ENCODE measurements at regions not wholly inside any gene's neighbourhood (a gene's known extent, or its start where the extent isn't known, plus 50 kb on each side); places are given as distances from the start of the nearest gene placed in this dataset.
"Not testable (repeated sequence)": the region's sequence is repeated elsewhere in the genome, so short reads cannot be mapped to it uniquely, and the experiment has no call there.

- DNase-seq, result no peak
These were observed 50.5 kb upstream of the GRIN2A start for GRCh38 chr16:10232757-10233156.

- DNase-seq, result no peak
These were observed 57.4 kb upstream of the GRIN2A start for GRCh38 chr16:10239640-10240039.

GRCh38 chr16:10240854-10241613 lies 58.8 kb upstream of the GRIN2A start:
- no peak for DNase-seq

GRCh38 chr16:10242097-10242496 lies 59.9 kb upstream of the GRIN2A start:
- DNase-seq, result no peak

- no peak for DNase-seq
These were observed 60.7 kb upstream of the GRIN2A start for GRCh38 chr16:10242916-10243315.

- no peak for DNase-seq
These were observed 62.8 kb upstream of the GRIN2A start for GRCh38 chr16:10245002-10245401.

GRCh38 chr16:10250137-10250828 lies 68.1 kb upstream of the GRIN2A start:
- DNase-seq, result no peak

- no peak for DNase-seq
These were observed 69.9 kb upstream of the GRIN2A start for GRCh38 chr16:10252155-10252554.

GRCh38 chr16:10253409-10253808 lies 71.2 kb upstream of the GRIN2A start:
- no peak for DNase-seq

GRCh38 chr16:10255728-10256127 lies 73.5 kb upstream of the GRIN2A start:
- DNase-seq, result no peak

- DNase-seq, result peak; percentile 13 to 23
These were observed 74.8 kb upstream of the GRIN2A start for GRCh38 chr16:10256784-10257641.

- DNase-seq, result not testable (repeated sequence)
These were observed 75.5 kb upstream of the GRIN2A start for GRCh38 chr16:10257642-10258251.

- DNase-seq, result not testable (repeated sequence)
These were observed 76.8 kb upstream of the GRIN2A start for GRCh38 chr16:10258930-10259603.

- no peak for DNase-seq
These were observed 78.8 kb upstream of the GRIN2A start for GRCh38 chr16:10261077-10261476.

GRCh38 chr16:10261526-10261925 lies 79.3 kb upstream of the GRIN2A start:
- not testable (repeated sequence) for DNase-seq

GRCh38 chr16:10262377-10263132 lies 80.3 kb upstream of the GRIN2A start:
- no peak for DNase-seq

GRCh38 chr16:10265770-10266615 lies 83.8 kb upstream of the GRIN2A start:
- DNase-seq, result no peak

GRCh38 chr16:10266809-10267208 lies 84.6 kb upstream of the GRIN2A start:
- DNase-seq, result no peak

GRCh38 chr16:10269632-10270031 lies 87.4 kb upstream of the GRIN2A start:
- no peak for DNase-seq

- DNase-seq, result not testable (repeated sequence)
These were observed 90.1 kb upstream of the GRIN2A start for GRCh38 chr16:10272250-10272854.

Measured in activated CD4-positive, alpha-beta T cell treated with anti-CD3 and anti-CD28 coated beads, Interleukin-2, amount 50 U/mL, for 4 hours (primary cell).